Liver (tissue), 7 donors: ENCODE measurements at regions not wholly inside any gene's neighbourhood (a gene's known extent, or its start where the extent isn't known, plus 50 kb on each side); places are given as distances from the start of the nearest gene placed in this dataset.

Experiments
- DNase-seq: peaks from one replicate; pipeline ENCODE4 v3.0.0-alpha.2; 2017; ENCODE audit warnings: low spot score
- H3K27ac ChIP-seq, 2 donors: one replicate each; pipeline ENCODE4 v1.7.0; 2013; ENCODE audit warnings: inconsistent platforms in 2 of 2, low read length in 2 of 2, control low read depth in 1 of 2, low read depth in 1 of 2, mild to moderate bottlenecking in 1 of 2
- H3K27me3 ChIP-seq, 4 donors: one replicate each; pipeline versions ENCODE4 v1.6.1 to v1.7.0; 2013; ENCODE audit warnings: low read length in 3 of 4, inconsistent platforms in 1 of 4, mild to moderate bottlenecking in 1 of 4, moderate library complexity in 1 of 4; ENCODE audit not compliant: control insufficient read depth in 4 of 4, insufficient read depth in 4 of 4
- H3K36me3 ChIP-seq, 4 donors: one replicate each; pipeline versions ENCODE4 v1.6.1 to v1.7.0; 2013; ENCODE audit warnings: low read length in 3 of 4, mild to moderate bottlenecking in 3 of 4, low read depth in 1 of 4, moderate library complexity in 1 of 4; ENCODE audit not compliant: control insufficient read depth in 4 of 4, insufficient read depth in 3 of 4
- H3K4me1 ChIP-seq, 4 donors: one replicate each; pipeline versions ENCODE4 v1.6.1 to v1.7.0; 2013; ENCODE audit warnings: low read length in 3 of 4, mild to moderate bottlenecking in 3 of 4, moderate library complexity in 1 of 4; ENCODE audit not compliant: control insufficient read depth in 4 of 4, insufficient read depth in 4 of 4
- H3K4me3 ChIP-seq, 3 donors: one replicate each; pipeline versions ENCODE4 v1.6.1 to v1.7.0; 2013; ENCODE audit warnings: low read length in 3 of 3, control low read depth in 1 of 3, low read depth in 1 of 3, mild to moderate bottlenecking in 1 of 3
- H3K9ac ChIP-seq, 2 donors: one replicate each; pipeline ENCODE4 v1.7.0; 2013; ENCODE audit warnings: low read length in 2 of 2, mild to moderate bottlenecking in 2 of 2, moderate library complexity in 2 of 2, control low read depth in 1 of 2, low read depth in 1 of 2
- H3K9me3 ChIP-seq, 4 donors: one replicate each; pipeline versions ENCODE4 v1.6.1 to v1.7.0; 2013; ENCODE audit warnings: low read length in 3 of 4; ENCODE audit not compliant: control insufficient read depth in 4 of 4
- ATF3 ChIP-seq: IDR thresholded peaks from 2 replicates; pipeline ENCODE4 v1.6.1; 2016; ENCODE audit warnings: antibody characterized with exemption
- EGR1 ChIP-seq, 2 donors: IDR thresholded peaks; 2 replicates each; pipeline ENCODE4 v1.6.1; 2016 to 2018; ENCODE audit warnings: antibody characterized with exemption in 2 of 2, low read depth in 2 of 2
- FOXA1 ChIP-seq: IDR thresholded peaks from 2 replicates; pipeline ENCODE4 v1.6.1; 2016; ENCODE audit warnings: antibody characterized with exemption
- FOXA2 ChIP-seq: IDR thresholded peaks from 2 replicates; pipeline ENCODE4 v1.6.1; 2016; ENCODE audit warnings: antibody characterized with exemption
- GABPA ChIP-seq, 2 donors: IDR thresholded peaks in 1 of 2; conservative IDR thresholded peaks in 1 of 2; 2 replicates each; pipeline ENCODE4 v1.6.1; 2016; ENCODE audit warnings: antibody characterized with exemption in 2 of 2, mild to moderate bottlenecking in 1 of 2, moderate library complexity in 1 of 2
- HNF4A ChIP-seq, 2 donors: conservative IDR thresholded peaks; 2 replicates each; pipeline ENCODE4 v1.6.1; 2016; ENCODE audit warnings: antibody characterized with exemption in 2 of 2, mild to moderate bottlenecking in 2 of 2
- HNF4G ChIP-seq: IDR thresholded peaks from 2 replicates; pipeline ENCODE4 v1.6.1; 2016; ENCODE audit warnings: antibody characterized with exemption
- JUND ChIP-seq, 2 donors: IDR thresholded peaks; 2 replicates each; pipeline ENCODE4 v1.6.1; 2016; ENCODE audit warnings: antibody characterized with exemption in 2 of 2
- MAX ChIP-seq: IDR thresholded peaks from 2 replicates; pipeline ENCODE4 v1.6.1; 2016; ENCODE audit warnings: antibody characterized with exemption
- RAD21 ChIP-seq, 2 donors: IDR thresholded peaks; 2 replicates each; pipeline ENCODE4 v1.6.1; 2016; ENCODE audit warnings: antibody characterized with exemption in 2 of 2, mild to moderate bottlenecking in 2 of 2
- REST ChIP-seq: IDR thresholded peaks from 2 replicates; pipeline ENCODE4 v1.6.1; 2016; ENCODE audit warnings: antibody characterized with exemption, mild to moderate bottlenecking
- RXRA ChIP-seq, 2 donors: IDR thresholded peaks; 2 replicates each; pipeline ENCODE4 v1.6.1; 2017 to 2018; ENCODE audit warnings: antibody characterized with exemption in 2 of 2, mild to moderate bottlenecking in 1 of 2
- SP1 ChIP-seq: IDR thresholded peaks from 2 replicates; pipeline ENCODE4 v1.6.1; 2018; ENCODE audit warnings: antibody characterized with exemption, mild to moderate bottlenecking
- TAF1 ChIP-seq: conservative IDR thresholded peaks from 2 replicates; pipeline ENCODE4 v1.6.1; 2016; ENCODE audit warnings: antibody characterized with exemption, mild to moderate bottlenecking
- YY1 ChIP-seq: IDR thresholded peaks from 2 replicates; pipeline ENCODE4 v1.6.1; 2016; ENCODE audit warnings: antibody characterized with exemption, mild to moderate bottlenecking
- WGBS: extraction: QIAGEN DNeasy Blood & Tissue Kit; methylation state at CpG from one replicate; pipeline ENCODE4 v1.1.7; 2013; 5-methylcytosine and 5-hydroxymethylcytosine counted together
- donor health status: healthy.
- donor health status: healthy.
- donor health status: healthy.
- donor health status: healthy.

DNA sequence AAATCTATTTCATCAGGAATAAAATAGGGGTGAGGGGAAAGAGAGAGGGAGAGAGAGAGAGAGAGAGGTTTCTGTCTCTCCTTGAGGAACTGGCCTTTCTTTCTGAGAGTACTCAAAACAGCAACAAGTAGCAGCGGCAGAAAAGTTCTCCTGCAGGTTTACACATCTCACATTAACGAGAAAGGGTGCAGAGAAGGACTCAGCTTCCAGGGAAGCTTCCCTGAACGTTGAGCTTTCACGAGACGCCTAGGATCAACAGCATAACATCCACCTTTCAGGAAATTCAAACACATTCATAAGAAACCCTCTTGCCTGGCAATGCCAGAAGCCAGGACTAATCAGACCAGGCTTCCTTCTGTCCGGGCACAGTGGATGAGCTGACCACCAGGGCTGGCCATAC lies 162.9 kb downstream of the ZDHHC21 start:
- 49% methylated on average over 6 of the region's 6 CpGs for WGBS
- Histone ChIP-seq H3K27me3 (peaks cover 0 to 3% (median 1%) of the 10 kb centered on the region in 4 donors), H3K9ac (no peak overlapping the region), H3K36me3 (no peaks in the 10 kb centered on the region), H3K4me1 (no peaks in the 10 kb centered on the region), H3K27ac (no peak overlapping the region), H3K4me3 (no peak overlapping the region), H3K9me3 (no peaks in the 10 kb centered on the region)
- TF ChIP-seq MAX = no peak
- TF ChIP-seq FOXA2 = no peak
- TF ChIP-seq RAD21 (IDR thresholded peaks at IDR 0.05) = no peak
- no peak for TF ChIP-seq ATF3
- TF ChIP-seq REST = no peak
- no peak for TF ChIP-seq EGR1 (IDR thresholded peaks at IDR 0.05; ENCODE audit: low read depth in 2 of 2)
- no peak for TF ChIP-seq HNF4A (conservative IDR thresholded peaks at IDR 0.05)
- DNase-seq = no peak

DNA sequence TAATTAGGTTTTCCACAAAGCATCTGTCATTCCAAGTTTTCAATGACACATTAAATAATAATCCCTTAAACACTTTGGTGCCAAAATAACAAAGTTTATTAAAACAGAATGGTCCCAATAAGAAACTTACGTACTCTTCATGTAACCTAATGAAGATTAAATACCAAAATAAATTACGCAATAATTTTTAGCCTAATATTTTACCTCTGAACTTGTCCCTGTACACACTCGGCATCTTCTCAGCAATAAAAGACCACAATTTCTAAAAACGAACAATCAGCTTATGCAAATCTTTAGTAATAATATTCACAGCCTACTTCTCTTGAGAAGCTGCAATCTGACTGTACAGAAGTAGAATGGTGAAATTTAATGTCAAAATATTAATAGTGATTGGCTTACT lies 163.6 kb downstream of the ZDHHC21 start:
- no peak overlapping the region for H3K27ac ChIP-seq
- H3K9ac ChIP-seq = no peak overlapping the region
- no peak for TF ChIP-seq HNF4G
- no peak for TF ChIP-seq RXRA (IDR thresholded peaks at IDR 0.05)
- DNase-seq = no peak
- no peaks in the 10 kb centered on the region for H3K36me3 ChIP-seq
- WGBS = 81% methylated on average over 4 of the region's 4 CpGs
- no peak overlapping the region for H3K4me3 ChIP-seq
- no peaks in the 10 kb centered on the region for H3K9me3 ChIP-seq
- no peaks in the 10 kb centered on the region for H3K4me1 ChIP-seq
- peaks cover 0 to 3% (median 1%) of the 10 kb centered on the region in 4 donors for H3K27me3 ChIP-seq

- Histone ChIP-seq H3K9ac (no peak overlapping the region), H3K36me3 (no peaks in the 10 kb centered on the region), H3K27me3 (peaks cover 0 to 3% (median 1%) of the 10 kb centered on the region in 4 donors), H3K9me3 (no peaks in the 10 kb centered on the region), H3K4me1 (peaks cover 0 to 1% (median 0%) of the 10 kb centered on the region in 4 donors), H3K27ac (no peak overlapping the region), H3K4me3 (no peak overlapping the region)
- TF ChIP-seq GABPA (IDR thresholded peaks at IDR 0.05 in 1 of 2, conservative IDR thresholded peaks at IDR 0.05 in 1 of 2) = no peak
- no peak for TF ChIP-seq REST
- TF ChIP-seq TAF1 = no peak
- no peak for TF ChIP-seq YY1
- no peak for TF ChIP-seq FOXA2
- no peak for TF ChIP-seq JUND (IDR thresholded peaks at IDR 0.05)
- TF ChIP-seq SP1 = no peak
- TF ChIP-seq MAX = no peak
- TF ChIP-seq FOXA1 = no peak
- no peak for TF ChIP-seq ATF3
- TF ChIP-seq HNF4G = no peak
- no peak for DNase-seq
- 64% methylated on average over 3 of the region's 3 CpGs for WGBS
Measured at GRCh38 chr9:14529054-14529453, 164.2 kb downstream of the ZDHHC21 start.
